ENCODE measurements at regions not wholly inside any gene's neighbourhood (a gene's known extent, or its start where the extent isn't known, plus 50 kb on each side); places are given as distances from the start of the nearest gene placed in this dataset.

DNA sequence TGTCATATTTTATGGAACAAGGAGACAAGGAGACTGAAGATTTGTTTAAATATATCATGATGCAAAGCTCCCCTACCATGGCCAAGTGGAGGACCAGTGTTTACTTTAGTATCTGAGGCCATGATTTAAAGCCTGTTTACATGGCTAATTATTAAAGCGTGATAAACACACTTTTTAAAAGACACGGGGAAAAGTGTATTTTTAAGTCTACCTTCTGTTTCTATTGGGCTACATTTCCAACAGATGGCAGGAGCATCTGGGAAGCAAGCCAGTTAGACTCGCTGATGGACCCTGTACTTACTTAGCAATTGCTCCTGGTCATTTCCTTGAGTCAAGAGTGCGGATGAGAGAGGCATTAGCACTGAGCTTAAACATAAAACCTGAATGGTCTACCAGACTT lies 480.3 kb upstream of the SEMA6A start:
- no peak for TF ChIP-seq ZNF232 (CRISPR knock-in tag; IDR thresholded peaks at IDR 0.05)
- TF ChIP-seq, protein P1, sequence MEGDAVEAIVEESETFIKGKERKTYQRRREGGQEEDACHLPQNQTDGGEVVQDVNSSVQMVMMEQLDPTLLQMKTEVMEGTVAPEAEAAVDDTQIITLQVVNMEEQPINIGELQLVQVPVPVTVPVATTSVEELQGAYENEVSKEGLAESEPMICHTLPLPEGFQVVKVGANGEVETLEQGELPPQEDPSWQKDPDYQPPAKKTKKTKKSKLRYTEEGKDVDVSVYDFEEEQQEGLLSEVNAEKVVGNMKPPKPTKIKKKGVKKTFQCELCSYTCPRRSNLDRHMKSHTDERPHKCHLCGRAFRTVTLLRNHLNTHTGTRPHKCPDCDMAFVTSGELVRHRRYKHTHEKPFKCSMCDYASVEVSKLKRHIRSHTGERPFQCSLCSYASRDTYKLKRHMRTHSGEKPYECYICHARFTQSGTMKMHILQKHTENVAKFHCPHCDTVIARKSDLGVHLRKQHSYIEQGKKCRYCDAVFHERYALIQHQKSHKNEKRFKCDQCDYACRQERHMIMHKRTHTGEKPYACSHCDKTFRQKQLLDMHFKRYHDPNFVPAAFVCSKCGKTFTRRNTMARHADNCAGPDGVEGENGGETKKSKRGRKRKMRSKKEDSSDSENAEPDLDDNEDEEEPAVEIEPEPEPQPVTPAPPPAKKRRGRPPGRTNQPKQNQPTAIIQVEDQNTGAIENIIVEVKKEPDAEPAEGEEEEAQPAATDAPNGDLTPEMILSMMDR (IDR thresholded peaks at IDR 0.05), result no peak
- no peak for TF ChIP-seq JUN (CRISPR knock-in tag; IDR thresholded peaks at IDR 0.05)
- TF ChIP-seq FOXK1 (CRISPR knock-in tag; IDR thresholded peaks at IDR 0.05), result no peak
- TF ChIP-seq, protein P2, sequence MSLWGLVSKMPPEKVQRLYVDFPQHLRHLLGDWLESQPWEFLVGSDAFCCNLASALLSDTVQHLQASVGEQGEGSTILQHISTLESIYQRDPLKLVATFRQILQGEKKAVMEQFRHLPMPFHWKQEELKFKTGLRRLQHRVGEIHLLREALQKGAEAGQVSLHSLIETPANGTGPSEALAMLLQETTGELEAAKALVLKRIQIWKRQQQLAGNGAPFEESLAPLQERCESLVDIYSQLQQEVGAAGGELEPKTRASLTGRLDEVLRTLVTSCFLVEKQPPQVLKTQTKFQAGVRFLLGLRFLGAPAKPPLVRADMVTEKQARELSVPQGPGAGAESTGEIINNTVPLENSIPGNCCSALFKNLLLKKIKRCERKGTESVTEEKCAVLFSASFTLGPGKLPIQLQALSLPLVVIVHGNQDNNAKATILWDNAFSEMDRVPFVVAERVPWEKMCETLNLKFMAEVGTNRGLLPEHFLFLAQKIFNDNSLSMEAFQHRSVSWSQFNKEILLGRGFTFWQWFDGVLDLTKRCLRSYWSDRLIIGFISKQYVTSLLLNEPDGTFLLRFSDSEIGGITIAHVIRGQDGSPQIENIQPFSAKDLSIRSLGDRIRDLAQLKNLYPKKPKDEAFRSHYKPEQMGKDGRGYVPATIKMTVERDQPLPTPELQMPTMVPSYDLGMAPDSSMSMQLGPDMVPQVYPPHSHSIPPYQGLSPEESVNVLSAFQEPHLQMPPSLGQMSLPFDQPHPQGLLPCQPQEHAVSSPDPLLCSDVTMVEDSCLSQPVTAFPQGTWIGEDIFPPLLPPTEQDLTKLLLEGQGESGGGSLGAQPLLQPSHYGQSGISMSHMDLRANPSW (CRISPR knock-in tag; conservative IDR thresholded peaks at IDR 0.05; ENCODE audit: low read depth), result no peak
- no peak for TF ChIP-seq GABPB1 (CRISPR knock-in tag; IDR thresholded peaks at IDR 0.05)
- TF ChIP-seq SMAD4 (CRISPR knock-in tag; IDR thresholded peaks at IDR 0.05), result no peak
- no peak for TF ChIP-seq CBFB (CRISPR knock-in tag; IDR thresholded peaks at IDR 0.05; ENCODE audit: low read depth)
- TF ChIP-seq, protein P3, sequence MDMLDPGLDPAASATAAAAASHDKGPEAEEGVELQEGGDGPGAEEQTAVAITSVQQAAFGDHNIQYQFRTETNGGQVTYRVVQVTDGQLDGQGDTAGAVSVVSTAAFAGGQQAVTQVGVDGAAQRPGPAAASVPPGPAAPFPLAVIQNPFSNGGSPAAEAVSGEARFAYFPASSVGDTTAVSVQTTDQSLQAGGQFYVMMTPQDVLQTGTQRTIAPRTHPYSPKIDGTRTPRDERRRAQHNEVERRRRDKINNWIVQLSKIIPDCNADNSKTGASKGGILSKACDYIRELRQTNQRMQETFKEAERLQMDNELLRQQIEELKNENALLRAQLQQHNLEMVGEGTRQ (CRISPR knock-in tag; IDR thresholded peaks at IDR 0.05), result no peak
- TF ChIP-seq TEAD4 (CRISPR knock-in tag; IDR thresholded peaks at IDR 0.05), result no peak
